T-helper 2 cell treated with Interferon-gamma antibody and Interleukin-4, amounts not matched to agents 100 ng/mL and 5 ng/mL, for 36 hours (primary cell): ENCODE measurements at regions not wholly inside any gene's neighbourhood (a gene's known extent, or its start where the extent isn't known, plus 50 kb on each side); places are given as distances from the start of the nearest gene placed in this dataset.
"Not testable (repeated sequence)": the region's sequence is repeated elsewhere in the genome, so short reads cannot be mapped to it uniquely, and the experiment has no call there.

Experiments
- intact Hi-C: fragments of 100-400 bp; cut with micrococcal nuclease; formaldehyde crosslinking; loops from one replicate; pipeline ENCODE4 v1.15.1; 2023

GRCh38 chr4:11130195-11130970 is 298.3 kb downstream of the HS3ST1 start:
- intact Hi-C loops: no loop called here

- intact Hi-C loops: no loop called here
These were observed 308.3 kb downstream of the HS3ST1 start for GRCh38 chr4:11120435-11120834.

- intact Hi-C loops: no loop called here
These were observed 309.2 kb downstream of the HS3ST1 start for GRCh38 chr4:11119474-11119873.

GRCh38 chr4:11118513-11118912 is 310.2 kb downstream of the HS3ST1 start:
- intact Hi-C loops: no loop called here

- intact Hi-C loops: no loop called here
These were observed 311.8 kb downstream of the HS3ST1 start for GRCh38 chr4:11116940-11117339.

DNA sequence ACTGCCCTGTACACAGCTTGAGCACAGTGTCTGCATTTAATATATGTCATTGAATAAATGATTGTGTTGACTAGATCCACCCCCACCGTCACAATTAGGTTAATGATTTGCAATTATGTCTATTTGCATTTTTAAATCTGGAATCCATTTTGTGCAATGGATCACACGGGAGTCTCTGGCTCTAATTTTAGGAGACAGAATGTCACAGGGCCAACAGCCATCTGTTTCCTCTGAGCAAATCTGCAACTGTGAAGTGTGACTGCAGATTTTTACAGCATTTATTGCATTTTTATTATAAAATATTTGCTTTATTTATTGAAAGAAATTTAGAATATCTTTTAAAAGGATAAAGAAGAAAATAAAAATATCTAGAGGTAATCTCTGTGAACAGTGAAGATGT is 316.8 kb downstream of the HS3ST1 start:
- intact Hi-C loops: no loop called here

DNA sequence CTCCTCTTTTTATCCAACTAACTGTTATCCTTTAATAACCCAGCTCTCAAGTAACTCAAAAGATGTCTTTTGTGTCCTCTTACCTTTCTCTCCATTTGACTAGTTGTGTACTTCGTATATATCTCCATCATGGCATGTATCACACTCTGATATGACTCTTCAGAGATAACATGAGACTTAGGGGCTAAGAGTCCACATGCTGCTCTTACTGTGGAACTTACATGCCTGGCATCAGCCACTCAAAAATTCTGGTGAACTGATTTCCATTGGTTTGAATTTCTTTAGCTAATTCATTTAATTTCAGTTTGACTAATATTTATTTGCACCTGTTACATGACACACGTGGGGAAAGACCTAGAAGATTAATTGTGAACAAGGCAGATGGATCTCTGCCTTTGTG is 317.3 kb downstream of the HS3ST1 start:
- intact Hi-C loops: no loop called here

GRCh38 chr4:11106759-11107158 is 321.9 kb downstream of the HS3ST1 start:
- intact Hi-C loops: no loop called here

DNA sequence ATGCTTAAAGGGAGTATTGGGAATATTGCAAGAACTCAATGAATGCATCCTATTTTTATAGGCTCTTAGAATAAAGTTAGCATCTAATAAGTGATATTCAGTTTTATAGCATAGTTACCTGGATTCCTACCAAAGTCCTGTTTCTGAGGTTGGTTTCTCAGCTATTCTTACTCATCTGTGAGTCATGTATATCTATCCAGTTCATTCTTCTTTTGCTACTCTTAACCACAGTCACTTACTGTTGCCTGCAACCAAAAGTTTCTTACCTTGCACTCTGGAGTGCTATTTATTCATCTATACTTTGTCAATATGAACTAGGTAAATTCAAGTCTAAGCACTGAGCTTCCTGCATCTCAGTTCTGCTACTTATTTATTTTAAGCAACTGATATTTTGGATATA is 322.5 kb downstream of the HS3ST1 start:
- intact Hi-C loops: no loop called here

GRCh38 chr4:11105715-11106114 is 323.0 kb downstream of the HS3ST1 start:
- intact Hi-C loops: no loop called here

DNA sequence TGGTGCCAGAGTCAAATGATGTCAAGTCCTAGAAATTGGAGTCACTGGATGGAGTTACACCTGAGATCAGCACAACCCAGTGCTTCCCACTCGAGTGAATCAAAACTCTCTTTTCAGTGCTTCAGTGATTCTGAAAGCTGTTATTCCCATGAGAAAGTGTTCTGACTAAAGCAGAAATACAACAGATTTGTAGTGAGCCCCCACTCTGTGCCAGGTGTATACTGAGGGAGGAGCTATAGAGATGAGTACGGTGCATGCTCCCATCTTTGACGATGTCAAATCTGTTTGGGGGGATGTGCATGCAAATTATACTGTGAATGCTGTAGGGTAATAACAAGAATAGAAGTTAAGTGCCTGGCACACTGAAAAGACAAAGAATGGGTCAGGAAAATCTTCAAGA is 330.2 kb downstream of the HS3ST1 start:
- intact Hi-C loops: no loop called here

DNA sequence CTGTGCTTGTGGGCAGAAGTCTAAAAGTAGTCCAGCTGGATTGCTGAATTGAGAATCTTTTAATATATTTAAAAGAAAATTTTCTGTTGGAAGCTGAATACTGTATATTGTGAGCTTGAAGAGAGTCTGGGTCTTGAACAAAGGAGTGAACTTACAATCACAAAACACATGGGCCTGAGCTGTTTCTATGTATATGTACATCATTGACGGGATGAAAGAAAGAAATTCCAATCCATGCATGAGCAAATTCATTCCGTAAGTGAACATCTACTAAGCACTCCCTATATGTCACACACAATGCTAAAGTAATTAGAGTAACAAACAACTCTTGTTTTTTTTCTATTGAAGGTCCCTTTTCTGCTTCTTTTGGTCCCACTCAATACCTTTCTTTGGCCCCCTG is 331.0 kb downstream of the HS3ST1 start:
- intact Hi-C loops: no loop called here

DNA sequence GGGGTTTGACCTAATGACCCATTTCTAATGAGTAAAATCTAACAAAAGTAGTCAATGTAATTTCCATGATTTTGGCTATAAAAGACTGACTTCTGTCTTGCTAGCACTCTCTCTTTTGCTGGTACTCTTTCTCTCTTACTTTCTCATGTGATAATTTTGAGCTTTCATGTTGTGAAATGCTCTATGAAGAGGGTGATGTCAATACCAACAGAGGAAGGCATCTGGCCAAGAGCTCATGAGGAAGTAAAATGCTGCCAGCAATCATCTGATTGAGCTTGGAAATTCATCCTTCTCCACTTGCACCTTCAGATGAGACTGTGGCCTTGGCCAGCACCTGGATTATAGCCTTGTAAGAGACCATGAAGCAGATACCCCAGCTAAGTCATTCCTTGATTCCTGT is 347.7 kb downstream of the HS3ST1 start:
- intact Hi-C loops: no loop called here

GRCh38 chr4:11079171-11079570 is 349.5 kb downstream of the HS3ST1 start:
- intact Hi-C loops: no loop called here

GRCh38 chr4:11074581-11075241 is 354.0 kb downstream of the HS3ST1 start:
- intact Hi-C loops: no loop called here

DNA sequence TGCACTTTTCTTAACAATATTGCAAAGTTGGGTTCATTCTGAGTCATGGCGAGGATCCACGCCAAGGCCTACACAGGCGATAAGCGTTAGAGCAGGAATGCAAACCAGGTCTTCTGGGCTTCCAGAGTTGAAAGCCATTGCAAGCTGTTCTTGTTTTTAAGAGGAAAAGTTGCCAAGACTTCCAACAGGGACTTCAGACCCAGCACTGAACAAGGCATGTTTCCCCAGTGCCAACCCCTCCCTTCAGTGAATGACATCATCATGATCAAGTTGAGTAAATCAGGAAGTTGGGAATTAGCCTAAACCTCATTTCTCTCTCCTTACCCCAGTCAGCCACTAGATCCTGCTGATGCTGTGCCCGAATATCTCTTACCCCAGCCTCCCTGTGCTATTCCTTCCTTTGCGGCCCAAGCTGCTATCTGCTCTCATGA is 355.1 kb downstream of the HS3ST1 start:
- intact Hi-C loops: no loop called here

- intact Hi-C loops: no loop called here
These were observed 355.7 kb downstream of the HS3ST1 start for GRCh38 chr4:11072999-11073398.

GRCh38 chr4:11072463-11072862 is 356.2 kb downstream of the HS3ST1 start:
- intact Hi-C loops: no loop called here

DNA sequence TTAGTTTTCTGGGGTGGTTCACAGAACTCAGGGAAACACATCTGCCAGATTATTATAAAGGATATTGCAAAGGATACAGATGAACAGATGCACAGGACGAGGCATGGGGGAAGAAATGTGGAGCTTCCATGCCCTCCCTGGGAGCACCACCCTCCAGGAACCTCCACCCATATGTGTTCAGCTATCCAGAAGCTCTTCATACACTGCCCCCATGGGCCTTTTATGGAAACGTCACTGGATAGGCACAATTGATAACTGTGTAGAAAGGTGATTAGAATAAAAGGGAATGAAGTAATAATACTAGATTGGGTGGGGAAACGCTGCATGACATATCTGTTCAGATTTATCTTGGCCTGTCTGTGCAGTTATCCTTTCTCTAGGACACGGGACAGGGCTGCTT is 357.9 kb downstream of the HS3ST1 start:
- intact Hi-C loops: no loop called here

DNA sequence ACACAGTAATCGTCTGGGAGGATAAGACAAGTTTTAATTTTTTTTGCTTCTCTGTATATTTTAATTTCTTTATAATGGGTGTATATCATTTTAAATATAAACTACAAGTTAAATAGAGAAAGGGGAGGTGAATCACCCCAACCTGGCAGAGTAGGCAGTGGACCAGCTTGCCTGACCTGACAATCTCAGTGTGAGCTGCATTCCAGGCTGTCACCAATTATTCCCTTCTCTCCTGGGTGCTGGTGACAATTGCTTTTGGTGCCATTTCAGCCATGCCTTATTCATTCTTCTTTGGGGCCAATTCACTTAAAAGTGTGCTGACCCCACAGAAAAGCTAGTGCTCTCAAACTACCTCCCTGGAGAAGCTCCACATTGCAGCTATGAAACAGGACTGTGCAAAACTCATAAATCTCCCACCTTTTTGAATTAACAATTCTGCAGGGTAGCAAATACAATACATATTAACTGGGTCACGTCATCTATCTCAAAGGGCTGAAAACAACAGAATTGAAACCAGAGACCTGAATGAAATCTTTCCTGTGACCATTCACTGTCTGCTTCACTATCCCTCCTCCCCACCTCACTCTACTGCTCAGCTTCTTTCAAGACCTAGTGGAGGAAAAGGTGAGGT is 359.0 kb downstream of the HS3ST1 start:
- intact Hi-C loops: no loop called here

- intact Hi-C loops: no loop called here
These were observed 359.6 kb downstream of the HS3ST1 start for GRCh38 chr4:11069083-11069482.

DNA sequence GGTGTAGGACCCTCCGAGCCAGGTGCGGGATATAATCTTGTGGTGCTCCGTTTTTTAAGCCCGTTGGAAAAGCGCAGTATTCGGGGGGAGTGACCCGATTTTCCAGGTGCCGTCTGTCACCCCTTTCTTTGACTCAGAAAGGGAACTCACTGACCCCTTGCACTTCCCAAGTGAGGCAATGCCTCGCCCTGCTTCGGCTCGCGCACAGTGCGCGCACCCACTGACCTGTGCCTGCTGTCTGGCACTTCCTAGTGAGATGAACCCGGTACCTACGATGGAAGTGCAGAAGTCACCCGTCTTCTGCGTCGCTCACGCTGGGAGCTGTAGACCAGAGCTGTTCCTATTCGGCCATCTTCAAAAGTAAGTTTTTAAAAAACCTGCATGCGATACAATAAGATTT is 362.1 kb downstream of the HS3ST1 start:
- intact Hi-C loops: not testable (repeated sequence)

DNA sequence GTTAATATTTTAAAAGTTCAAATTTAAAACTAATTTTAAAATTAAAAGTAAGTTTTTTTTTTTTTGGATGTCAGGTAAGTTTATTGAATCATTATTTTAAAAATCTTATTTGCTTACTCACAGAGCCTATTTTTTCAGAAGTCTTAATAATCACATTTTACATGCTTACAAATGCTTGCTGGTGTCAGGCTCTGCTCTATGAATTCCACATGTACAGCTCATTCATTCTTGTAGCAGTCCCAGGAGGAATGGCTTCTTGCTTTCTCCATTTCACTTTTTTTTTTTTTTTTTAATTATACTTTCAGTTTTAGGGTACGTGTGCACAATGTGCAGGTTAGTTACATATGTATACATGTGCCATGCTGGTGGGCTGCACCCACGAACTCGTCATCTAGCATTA is 368.1 kb downstream of the HS3ST1 start:
- intact Hi-C loops: not testable (repeated sequence)
